Urothelium cell line (cell line): ENCODE measurements at regions not wholly inside any gene's neighbourhood (a gene's known extent, or its start where the extent isn't known, plus 50 kb on each side); places are given as distances from the start of the nearest gene placed in this dataset.

Source experiments
- DNase-seq: peaks from one replicate; pipeline ENCODE4 v3.0.0; 2011; ENCODE audit warnings: low spot score, mixed read lengths
- FAIRE-seq: peaks from 2 replicates; lab custom pipeline; 2011; peaks lifted over from hg19 to GRCh38; lab: Jason Lieb, UNC

DNA sequence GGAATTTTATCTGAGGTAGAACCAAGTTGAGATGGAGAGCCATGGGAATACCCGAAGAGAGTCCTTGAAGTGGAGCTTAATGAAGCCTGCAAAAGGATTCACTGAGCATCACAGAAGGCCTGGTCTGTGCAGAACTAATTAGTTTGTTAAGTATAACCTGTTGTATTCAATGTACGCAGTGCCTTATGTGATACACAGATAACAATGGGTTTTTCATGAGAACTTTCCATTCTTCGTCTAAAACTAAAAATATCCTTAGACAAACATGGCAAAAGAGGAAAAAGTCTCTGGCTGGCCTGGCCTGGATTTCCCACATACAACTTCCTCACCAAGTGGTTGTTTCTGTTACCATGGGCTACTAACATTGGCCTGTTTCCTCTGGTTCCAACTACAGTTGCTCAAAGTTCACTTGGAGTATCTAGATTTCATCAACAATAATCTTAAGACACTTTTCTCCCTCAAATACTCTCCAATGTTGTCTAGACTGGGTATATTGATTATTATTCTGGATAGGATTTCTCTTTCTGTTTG lies 237.6 kb upstream of the ZNF462 start:
- DNase-seq (no peak), FAIRE-seq (no peak)

DNA sequence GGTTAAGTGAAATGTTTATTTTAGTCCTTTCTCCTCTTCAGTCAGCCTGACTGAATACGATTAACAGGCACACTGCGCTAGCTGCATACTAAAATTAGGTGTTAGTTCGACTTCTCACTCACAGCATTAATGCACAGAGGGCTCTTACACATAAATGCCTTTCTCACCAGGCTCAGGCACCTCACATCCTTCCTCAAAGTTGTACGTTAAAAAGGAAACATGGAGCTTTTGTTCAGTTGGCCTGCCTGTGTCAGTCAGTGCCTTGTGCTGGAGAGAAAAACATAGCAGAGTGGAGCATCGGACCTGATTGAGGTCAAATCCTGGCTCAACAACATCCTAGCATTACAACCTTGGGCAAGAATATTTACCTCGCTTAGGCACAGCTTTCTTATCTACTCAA lies 236.0 kb upstream of the ZNF462 start:
- no peak for FAIRE-seq
- DNase-seq = no peak

DNA sequence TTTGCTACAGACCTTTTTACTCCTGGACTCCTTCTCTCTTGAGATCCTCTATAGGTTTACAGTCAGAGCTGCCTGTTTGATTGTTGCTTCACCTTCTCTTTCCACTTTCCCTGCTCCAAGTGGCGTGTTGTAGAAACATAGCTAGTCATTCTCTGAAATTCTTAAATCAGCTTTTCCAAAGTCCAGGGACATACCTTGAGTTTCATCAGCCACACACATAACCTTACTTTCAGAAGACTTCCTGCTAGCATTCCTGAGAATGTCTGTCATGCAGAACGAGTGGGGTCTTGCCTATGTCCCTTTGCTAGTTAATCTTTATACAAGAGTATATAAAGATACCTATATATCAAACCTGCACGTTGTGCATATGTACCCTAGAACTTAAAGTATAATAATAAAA lies 230.3 kb upstream of the ZNF462 start:
- DNase-seq = no peak
- no peak for FAIRE-seq

DNA sequence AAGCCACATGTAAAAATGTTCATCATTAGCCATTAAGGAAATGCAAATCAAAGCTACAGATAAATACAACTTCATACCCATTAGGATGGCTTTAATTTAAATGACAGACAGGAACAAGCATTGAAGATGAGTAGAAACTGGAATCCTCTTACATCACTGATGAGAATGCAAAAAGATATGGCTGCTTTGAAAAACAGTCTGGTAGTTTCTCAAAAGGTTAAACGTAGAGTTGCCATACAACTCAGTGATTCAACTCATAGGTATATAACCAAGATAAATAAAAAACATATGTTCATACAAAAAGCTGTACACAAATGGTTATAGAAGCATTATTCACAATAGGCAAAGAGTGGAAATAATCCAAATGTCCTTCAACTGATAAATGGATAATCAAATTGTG lies 228.8 kb upstream of the ZNF462 start:
- no peak for FAIRE-seq
- no peak for DNase-seq

DNA sequence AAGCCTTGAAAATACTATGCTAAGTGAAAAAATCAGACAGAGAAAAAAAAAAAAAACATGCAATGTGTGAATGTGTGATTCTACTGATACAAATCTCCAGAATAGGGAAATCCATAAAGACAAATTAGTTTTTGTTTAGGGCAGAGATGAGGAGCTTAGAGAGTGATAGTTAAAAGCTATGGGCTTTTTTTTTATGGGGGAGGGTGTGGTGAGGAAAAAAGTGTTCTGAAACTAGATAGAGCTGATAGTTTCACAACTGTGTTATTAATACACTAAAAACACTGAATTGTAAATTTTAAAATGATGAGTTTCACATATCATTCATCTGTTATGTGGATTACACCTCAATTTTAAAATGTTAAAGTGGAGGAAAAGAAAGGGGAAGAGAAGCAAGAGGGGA lies 228.3 kb upstream of the ZNF462 start:
- DNase-seq (no peak), FAIRE-seq (no peak)

DNA sequence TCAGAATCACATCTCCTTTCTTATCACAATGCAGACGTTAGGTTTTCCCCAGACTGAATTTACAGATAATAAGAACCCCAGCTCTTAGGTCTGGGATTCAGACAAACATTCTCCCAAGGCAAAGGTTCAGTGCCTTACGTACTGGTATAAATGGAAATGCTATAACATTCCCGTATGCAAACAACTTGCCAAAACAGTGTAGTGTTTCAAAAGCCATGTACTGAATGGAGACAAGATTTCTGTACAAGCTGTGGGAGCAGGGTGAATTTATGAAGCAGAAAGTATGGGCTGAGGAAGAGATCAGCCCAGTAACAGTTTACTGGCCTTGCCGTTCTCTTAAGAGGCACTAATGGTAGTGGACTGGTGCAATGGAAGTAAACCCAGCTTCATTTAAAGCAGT lies 225.5 kb upstream of the ZNF462 start:
- FAIRE-seq (no peak), DNase-seq (no peak)

DNA sequence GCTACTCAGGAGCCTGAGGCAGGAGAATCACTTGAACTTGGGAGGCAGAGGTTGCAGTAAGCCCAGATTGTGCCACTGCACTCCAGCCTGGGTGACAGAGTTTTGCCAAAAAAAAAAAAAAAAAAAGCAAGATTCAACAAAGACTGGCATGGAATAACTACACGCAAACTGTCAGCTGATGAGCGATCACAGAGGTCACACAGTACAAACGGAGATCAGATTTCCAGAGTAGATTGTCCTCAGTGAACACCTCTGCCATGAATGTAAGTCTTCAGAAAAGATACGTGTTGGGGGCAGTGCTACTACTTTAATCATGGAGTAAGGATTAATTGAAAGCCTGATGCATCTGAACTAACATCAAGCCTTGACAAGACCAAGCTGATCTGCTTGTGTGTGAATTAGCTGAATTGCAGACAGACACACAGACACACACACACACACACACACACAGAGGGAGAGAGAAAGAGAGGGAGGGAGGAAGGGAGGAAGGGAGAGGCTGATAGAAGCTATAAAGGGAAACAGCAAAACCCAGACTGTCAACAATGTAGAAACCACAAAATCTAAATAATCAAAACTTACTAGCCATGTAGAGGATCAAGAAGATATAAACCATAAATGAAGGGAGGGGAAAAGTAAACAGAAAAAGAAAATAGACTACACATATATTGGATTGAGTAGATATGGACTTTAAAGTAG lies 222.9 kb upstream of the ZNF462 start:
- DNase-seq (no peak), FAIRE-seq (no peak)

DNA sequence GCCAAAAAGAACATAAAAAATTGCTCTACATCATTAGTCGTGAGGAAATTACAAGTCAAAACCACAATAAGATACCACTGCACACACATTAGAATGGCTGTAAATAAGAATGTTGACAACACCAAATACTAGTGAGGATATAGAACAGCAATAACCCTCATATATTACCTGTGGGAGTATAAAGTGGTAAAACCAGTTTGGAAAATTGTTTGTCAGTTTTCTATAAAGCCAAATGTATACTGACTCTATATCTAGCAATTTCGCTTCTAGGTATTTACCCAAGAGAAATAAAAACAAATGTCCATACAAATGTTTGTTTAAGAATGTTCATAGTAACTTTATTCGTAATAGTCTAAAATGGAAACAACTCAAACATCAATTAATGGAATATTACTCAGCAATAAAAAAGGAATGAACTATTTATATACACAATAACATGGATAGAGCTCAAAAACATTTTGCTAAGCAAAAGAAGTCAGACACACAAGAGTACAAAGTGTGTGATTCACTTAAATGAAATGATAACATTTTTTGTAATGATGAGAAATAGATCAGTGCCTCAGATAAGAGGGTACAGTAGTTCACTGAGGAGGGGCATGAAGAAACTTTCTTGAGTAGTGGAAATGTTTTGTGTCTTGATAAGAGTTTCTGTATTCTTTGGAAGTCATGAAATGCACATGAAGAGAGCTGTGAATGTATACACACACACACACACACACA lies 219.6 kb upstream of the ZNF462 start:
- FAIRE-seq = no peak
- no peak for DNase-seq

DNA sequence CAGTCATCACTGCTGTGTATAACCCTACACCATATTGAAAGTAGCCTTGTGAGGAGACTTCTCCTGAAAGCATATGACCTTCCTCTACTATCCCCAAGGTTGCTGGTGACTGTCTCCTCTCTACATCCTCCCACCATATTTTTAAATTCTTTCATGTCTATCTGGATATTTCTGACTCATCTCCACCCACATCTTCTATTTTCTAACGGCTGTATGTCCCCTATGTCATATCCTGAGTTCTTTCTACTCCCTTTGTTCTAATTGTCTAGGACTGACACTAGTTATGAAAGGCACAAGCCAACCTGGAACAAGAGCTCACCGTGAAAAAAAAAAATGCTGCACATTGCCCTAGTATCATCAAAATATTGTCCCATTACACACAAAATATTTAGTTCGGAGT lies 218.3 kb upstream of the ZNF462 start:
- no peak for DNase-seq

DNA sequence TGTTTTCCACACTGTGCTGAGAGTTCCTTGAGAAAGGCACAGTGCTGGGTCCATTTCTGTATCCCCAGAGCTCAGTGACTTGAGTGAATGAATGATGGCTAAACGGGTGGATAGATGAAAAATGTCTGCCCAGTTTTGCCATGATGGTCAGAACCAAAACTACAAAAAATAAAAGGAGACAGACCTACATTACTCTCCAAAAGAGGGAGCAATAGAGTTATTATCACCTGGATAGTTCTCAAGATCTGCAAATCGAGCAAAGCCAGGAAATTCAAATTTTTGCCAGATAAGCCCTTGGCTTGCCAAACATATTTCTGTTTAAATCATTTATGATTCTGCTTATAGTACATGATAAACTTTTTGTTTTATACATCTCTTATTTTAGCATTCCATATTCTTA lies 214.2 kb upstream of the ZNF462 start:
- no peak for FAIRE-seq
- no peak for DNase-seq

More for the DNA sequence above, 218.3 kb upstream of the ZNF462 start:
- FAIRE-seq = no peak

DNA sequence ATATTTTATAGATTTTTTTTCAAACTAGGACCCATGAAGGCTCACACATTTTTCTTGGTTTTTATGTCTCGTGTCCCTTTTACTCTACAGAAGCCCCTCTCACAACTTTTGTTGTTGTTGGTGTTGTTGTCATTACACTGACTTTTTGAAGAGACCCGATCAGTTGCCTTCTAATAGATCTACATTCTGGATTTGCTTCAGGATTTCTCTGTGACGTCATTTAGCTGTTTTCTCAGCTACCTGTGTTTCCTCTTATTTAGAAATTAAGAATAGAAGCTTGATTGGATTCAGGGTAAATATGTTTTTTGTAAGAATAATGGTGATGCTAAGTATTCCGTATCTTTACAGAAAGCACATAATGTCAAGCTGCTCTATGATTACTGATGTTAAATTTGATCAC lies 213.3 kb upstream of the ZNF462 start:
- FAIRE-seq (no peak), DNase-seq (no peak)

DNA sequence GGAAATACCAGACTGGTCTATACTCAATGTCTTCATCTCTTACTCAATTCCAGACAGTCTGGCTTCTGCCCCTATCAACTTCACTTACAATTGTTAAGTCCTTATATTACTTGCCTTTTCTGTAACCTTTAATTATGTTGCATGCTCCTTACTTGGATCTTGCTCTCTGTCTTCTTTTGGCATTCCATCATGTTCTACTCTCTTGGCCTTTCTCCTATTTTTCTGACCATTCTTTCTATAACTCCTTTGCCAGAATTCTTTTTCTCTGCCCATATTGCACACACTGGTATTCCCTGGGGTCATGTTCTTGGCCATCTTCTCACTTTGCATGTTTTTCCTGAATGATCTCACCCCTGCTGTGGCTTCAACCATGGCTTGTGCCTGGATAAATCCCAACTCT lies 209.8 kb upstream of the ZNF462 start:
- DNase-seq (no peak), FAIRE-seq (no peak)

DNA sequence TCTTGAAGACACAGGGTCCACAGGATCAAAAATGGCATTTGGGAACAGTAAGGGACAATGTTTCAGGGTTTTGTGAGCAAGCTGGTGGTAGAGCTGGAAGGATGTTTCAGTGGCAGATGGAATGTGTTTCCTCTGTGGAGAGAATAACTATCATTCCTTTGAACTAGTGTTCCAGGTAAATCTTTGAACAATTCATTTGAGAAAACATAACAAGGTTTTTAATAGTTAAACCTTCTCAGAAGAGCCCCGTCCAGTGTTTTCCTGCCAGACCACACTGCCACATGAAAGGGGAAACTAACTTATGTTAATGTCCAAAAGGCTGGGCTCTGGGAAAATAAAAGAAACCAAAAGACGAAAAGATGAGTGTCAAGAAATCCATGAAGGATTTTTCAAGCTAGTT lies 207.0 kb upstream of the ZNF462 start:
- FAIRE-seq = no peak
- no peak for DNase-seq

DNA sequence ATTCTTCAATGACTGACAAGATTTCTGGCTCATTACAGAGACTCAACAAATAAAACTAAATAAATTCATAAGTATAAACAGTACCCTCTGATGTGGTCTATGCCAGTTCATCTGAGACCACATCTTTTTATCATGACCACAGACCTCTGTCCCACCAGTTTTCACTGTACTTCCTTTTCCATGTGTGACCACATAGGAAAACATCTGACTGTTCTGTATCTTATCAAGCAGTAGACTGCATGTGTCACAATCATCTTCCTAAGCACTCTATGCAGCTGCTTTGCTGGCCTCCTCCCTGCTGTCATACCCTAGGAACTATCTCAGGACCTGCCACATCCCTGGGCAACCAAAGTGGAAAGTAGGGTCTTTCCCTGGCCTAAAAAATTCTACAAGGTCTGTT lies 205.0 kb upstream of the ZNF462 start:
- DNase-seq (no peak), FAIRE-seq (no peak)

DNA sequence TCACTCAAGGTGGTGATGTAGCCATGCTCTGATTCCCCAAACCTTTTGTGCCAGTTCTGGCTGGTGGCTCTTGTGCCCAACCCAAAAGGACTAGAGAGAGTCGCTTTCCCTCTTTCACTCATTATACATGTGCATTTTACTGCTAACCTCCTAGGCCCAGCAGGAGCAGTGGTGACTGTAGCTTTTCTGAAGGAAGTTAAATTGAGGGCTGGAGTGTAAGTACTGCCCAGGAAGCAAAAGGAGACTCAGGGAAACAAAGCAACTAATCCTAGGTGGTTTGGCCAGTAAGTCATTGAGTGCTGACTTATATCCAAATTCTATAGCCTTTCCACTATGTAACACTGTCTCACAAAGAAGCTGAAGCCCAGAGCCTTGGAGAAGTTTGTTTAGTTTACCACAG lies 194.4 kb upstream of the ZNF462 start:
- no peak for FAIRE-seq
- DNase-seq = no peak

DNA sequence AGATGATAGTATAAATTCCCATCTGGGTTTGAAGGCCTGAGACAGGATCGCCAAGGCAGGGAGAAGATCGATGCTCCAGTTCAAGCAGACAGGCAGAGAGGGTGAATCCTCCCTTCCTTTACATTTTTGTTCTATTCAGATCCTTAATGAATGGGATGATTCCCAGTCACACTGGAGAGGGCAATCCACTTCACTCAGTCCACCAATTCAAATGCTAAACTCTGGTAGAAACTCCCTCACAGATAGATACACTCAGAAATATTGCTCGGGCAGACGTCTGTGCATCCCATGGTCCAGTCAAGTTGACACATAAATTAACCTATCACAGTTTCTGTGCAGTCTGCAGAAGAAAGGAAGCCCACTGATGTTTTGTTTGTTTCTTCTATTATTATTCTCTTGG lies 193.1 kb upstream of the ZNF462 start:
- FAIRE-seq (no peak), DNase-seq (no peak)

DNA sequence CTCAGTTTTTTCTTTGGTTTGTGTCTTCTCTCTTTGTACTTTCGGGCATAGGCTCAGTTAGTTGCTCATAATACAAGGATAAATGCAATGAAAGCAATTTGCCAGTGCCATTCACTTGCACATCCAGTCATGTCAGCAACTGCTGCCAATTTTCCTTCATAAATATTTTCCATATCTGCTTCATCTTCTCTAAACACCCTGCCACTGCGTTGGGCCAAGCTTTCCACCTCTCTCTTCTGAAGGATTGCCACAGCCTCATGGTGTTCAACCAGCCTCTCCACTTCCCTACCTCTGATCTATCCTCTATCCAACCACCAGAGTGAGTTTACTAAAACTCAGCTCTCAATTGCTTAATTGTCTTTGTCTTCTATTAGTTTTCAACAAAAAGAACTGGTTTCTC lies 192.5 kb upstream of the ZNF462 start:
- no peak for DNase-seq
- FAIRE-seq = no peak

DNA sequence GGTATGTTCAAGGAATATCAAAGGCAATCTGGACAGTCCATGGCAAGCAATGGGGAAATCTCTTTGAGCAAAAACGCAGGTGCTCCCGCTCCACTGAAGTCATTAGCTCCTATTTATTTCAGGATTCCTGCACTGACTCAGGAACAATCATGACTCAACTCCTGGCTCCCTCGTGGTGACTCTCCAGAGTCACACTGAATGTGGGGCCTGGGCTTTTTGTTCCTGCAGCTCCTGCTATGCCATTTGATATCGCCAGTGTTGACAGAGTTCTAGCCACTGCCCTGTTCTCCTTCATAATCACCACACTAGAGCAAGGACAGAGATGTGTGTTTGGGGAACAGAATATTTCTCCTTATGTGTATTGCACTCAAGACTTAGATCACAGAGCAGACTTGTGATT lies 187.2 kb upstream of the ZNF462 start:
- no peak for FAIRE-seq
- peak; percentile 21 for DNase-seq

DNA sequence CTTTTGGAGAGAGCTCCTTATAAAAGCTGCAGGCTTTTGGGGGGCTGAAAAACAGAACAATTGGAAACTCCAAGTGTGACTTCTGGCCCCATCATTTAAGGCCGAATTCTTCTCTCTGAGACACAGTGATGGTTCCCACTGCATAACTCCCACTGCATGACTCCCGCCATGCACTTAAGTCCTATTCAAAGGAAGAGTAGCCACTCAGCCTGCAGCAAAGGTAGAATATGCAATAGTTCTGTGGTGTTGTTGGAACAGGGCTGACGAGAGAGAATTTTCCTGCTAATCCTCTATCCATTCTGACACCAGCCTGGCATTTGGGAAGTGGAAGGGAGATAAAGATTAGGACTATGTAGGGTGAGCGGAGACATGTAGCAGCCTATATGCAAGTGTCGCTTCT lies 185.6 kb upstream of the ZNF462 start:
- no peak for FAIRE-seq
- DNase-seq = no peak

DNA sequence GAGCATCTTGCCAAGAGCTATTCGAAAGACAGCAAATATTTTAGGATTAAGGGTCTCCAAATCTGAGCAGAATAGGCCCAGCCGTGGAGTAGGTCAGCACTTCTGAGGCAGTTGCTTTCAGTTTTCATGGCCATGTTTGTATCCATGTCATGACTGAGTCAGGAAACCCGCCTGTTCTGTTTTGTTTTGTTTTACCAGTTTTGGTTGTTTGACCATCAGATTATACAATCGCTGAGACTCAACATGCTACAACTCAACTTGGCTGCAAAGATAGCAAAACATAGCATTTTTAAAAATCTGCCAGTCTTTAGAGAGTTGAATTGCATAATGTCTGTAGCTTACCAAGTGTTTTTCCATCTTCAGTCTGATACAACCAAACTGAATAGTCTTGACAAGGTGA lies 185.1 kb upstream of the ZNF462 start:
- DNase-seq (no peak), FAIRE-seq (no peak)

DNA sequence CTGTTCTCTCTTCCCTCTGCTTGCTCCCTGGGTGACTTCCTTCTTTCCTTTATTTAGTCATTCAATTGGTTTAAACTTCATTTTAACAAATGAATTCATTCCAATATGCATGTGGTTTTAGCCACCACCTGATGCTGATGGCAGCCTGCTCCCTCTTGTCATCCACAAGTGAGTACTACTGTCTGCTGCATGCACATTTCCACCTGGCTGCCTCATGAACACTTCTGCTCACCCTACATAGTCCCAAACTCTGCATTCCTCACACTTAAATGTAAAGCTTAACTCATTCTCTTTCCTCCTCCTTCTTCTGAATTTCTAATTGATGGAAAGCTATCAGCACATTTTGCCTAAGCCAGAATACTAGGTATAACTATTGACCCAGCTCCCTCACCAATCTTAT lies 184.7 kb upstream of the ZNF462 start:
- no peak for DNase-seq
- FAIRE-seq = no peak

DNA sequence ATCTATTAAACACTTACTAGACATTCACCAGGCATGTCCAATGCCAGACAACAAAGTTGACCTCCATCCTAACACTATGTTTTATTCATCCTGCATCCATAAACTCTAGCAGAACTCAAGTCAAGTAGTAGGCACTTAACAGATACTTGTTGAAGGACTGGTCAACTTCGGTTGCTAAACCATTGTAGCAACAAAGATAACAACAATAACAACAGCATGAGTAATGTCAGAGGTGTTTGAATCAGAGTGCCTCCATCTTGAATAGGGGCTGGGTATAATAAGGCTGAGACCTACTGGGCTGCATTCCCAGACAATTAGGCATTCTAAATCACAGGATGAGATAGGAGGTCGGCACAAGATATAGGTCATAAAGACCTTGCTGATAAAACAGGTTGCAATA lies 180.5 kb upstream of the ZNF462 start:
- no peak for FAIRE-seq
- DNase-seq = no peak

DNA sequence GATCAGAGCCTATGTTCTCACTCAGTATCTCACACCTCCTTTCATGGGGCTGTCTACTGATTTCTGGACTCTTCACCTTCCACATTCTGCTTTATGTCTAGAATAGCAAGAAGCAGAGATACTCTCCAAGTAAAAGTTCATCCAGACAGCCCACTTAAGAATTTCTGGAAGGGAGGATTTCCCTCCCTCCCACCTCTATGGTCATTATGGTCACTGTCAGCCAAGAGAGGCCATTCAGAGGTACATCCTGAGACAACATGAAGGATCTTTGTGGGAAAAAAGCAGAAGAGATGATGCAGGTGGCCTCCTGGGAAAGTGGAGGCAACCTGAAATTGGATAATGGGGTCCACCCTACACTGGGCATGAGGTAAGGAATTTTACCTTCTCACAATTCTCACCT lies 179.5 kb upstream of the ZNF462 start:
- FAIRE-seq (no peak), DNase-seq (no peak)
